HG03103 (cell line): ENCODE measurements at regions not wholly inside any gene's neighbourhood (a gene's known extent, or its start where the extent isn't known, plus 50 kb on each side); places are given as distances from the start of the nearest gene placed in this dataset.

Experiments used
- ATAC-seq: cut with Tn5 transposase; IDR thresholded peaks from one replicate; pipeline ENCODE4 v1.9.1; 2021; ENCODE audit warnings: low read depth; ENCODE audit not compliant: unreplicated experiment

- ATAC-seq: no peak
Measured at GRCh38 chr2:120932881-120933280, 197.2 kb downstream of the GLI2 start.

- no peak for ATAC-seq
Measured at GRCh38 chr2:120933693-120934573, 198.3 kb downstream of the GLI2 start.

- ATAC-seq: no peak
Measured at GRCh38 chr2:120934574-120935338, 199.1 kb downstream of the GLI2 start.

- no peak for ATAC-seq
Measured at GRCh38 chr2:120935339-120936313, 200.0 kb downstream of the GLI2 start.

- ATAC-seq: no peak
Measured at GRCh38 chr2:120936476-120937334, 201.0 kb downstream of the GLI2 start.

GRCh38 chr2:120937686-120938044 lies 202.0 kb downstream of the GLI2 start:
- ATAC-seq: no peak

GRCh38 chr2:120938045-120938771 lies 202.5 kb downstream of the GLI2 start:
- no peak for ATAC-seq

- no peak for ATAC-seq
Measured at GRCh38 chr2:120939595-120940318, 204.1 kb downstream of the GLI2 start.

- ATAC-seq: no peak
Measured at GRCh38 chr2:120940319-120940696, 204.6 kb downstream of the GLI2 start.

- ATAC-seq: no peak
Measured at GRCh38 chr2:120940726-120941256, 205.1 kb downstream of the GLI2 start.

GRCh38 chr2:120941571-120942120 lies 206.0 kb downstream of the GLI2 start:
- no peak for ATAC-seq

GRCh38 chr2:120942658-120943057 lies 207.0 kb downstream of the GLI2 start:
- no peak for ATAC-seq

GRCh38 chr2:120943403-120944034 lies 207.9 kb downstream of the GLI2 start:
- ATAC-seq: no peak

- no peak for ATAC-seq
Measured at GRCh38 chr2:120944575-120944974, 208.9 kb downstream of the GLI2 start.

- no peak for ATAC-seq
Measured at GRCh38 chr2:120945091-120945490, 209.4 kb downstream of the GLI2 start.

- ATAC-seq: no peak
Measured at GRCh38 chr2:120945832-120946499, 210.3 kb downstream of the GLI2 start.

- ATAC-seq: no peak
Measured at GRCh38 chr2:120947327-120947726, 211.7 kb downstream of the GLI2 start.
